Heart left ventricle (tissue), 16 donors: ENCODE measurements at regions not wholly inside any gene's neighbourhood (a gene's known extent, or its start where the extent isn't known, plus 50 kb on each side); places are given as distances from the start of the nearest gene placed in this dataset.

Source experiments
- ATAC-seq, 4 donors: fragments of 200-7000 bp; cut with Tn5 transposase; one replicate each; pipeline ENCODE4 v1.9.1; 2020 to 2022; ENCODE audit warnings: moderate library complexity in 4 of 4, mild to moderate bottlenecking in 3 of 4, moderate number of reproducible peaks in 1 of 4
- DNase-seq, 5 donors: peaks; one replicate each; pipeline ENCODE4 v3.0.0-alpha.2; 2020
- H3K27ac ChIP-seq, 12 donors: fragments of 200-600 bp; sonication (generic) in 4 of 12; one replicate each; pipeline versions ENCODE4 v1.5.0 to v1.8.0; 2016 to 2022; ENCODE audit warnings: mild to moderate bottlenecking in 2 of 12
- H3K27me3 ChIP-seq, 9 donors: fragments of 200-600 bp; sonication (generic) in 2 of 9; one replicate each; pipeline versions ENCODE4 v1.5.1 to v1.8.0; 2016 to 2022; ENCODE audit warnings: mild to moderate bottlenecking in 3 of 9
- H3K36me3 ChIP-seq, 9 donors: fragments of 200-600 bp; sonication (generic) in 2 of 9; one replicate each; pipeline versions ENCODE4 v1.5.0 to v1.8.0; 2018 to 2022; ENCODE audit warnings: mild to moderate bottlenecking in 2 of 9
- H3K4me1 ChIP-seq, 12 donors: fragments of 200-600 bp; sonication (generic) in 4 of 12; one replicate each; pipeline versions ENCODE4 v1.5.0 to v1.8.0; 2016 to 2022; ENCODE audit warnings: mild to moderate bottlenecking in 3 of 12
- H3K4me3 ChIP-seq, 12 donors: fragments of 200-600 bp; sonication (generic) in 4 of 12; one replicate each; pipeline versions ENCODE4 v1.5.0 to v1.8.0; 2017 to 2022; ENCODE audit warnings: mild to moderate bottlenecking in 9 of 12, moderate library complexity in 4 of 12
- H3K9me3 ChIP-seq, 12 donors: fragments of 200-600 bp; sonication (generic) in 4 of 12; one replicate each; pipeline versions ENCODE4 v1.5.0 to v1.8.0; 2016 to 2022; ENCODE audit warnings: mild to moderate bottlenecking in 1 of 12
- CTCF ChIP-seq, 12 donors: fragments of 200-600 bp; sonication (generic) in 4 of 12; IDR thresholded peaks; one replicate each; pipeline versions ENCODE4 v1.5.0 to v1.8.0; 2018 to 2022; ENCODE audit warnings: antibody characterized with exemption in 12 of 12, mild to moderate bottlenecking in 5 of 12
- POLR2A ChIP-seq, 2 donors: fragments of 450-650 bp; IDR thresholded peaks; one replicate each; pipeline ENCODE4 v1.6.1; 2017; ENCODE audit warnings: antibody characterized with exemption in 2 of 2, mild to moderate bottlenecking in 2 of 2, moderate library complexity in 2 of 2
- WGBS, 4 donors: extraction: QIAGEN DNeasy Blood & Tissue Kit in 2 of 4; methylation state at CpG; one replicate each; pipeline versions ENCODE4 v1.1.5 to v1.1.7; 2013 to 2018; 5-methylcytosine and 5-hydroxymethylcytosine counted together
- intact Hi-C, 10 donors: fragments of 100-400 bp; cut with DNase I; formaldehyde crosslinking; loops; one replicate each; pipeline versions ENCODE4 v1.11.1 to v1.14.2; 2022
- donor health status: ischemic (EF 13 %, LVEDD 7.1; RV severe dilation, severe dysfunction).
- donor health status: healthy with polysubstance abuse.
- donor health status: DM: no; HTN: yes; CAD: no.
- donor health status: DM: no; HTN: no; CAD: no.
- donor health status: ischemic (EF 25% LVEDD 6.9; RV normal size, moderate dysfunction).
- donor health status: ischemic (EF 25% LVEDD 5.7; RV mildly dilated, moderate dysfunction).
- donor health status: healthy.
- donor health status: DM: yes; HTN: yes; CAD: no.
- donor health status: ischemic (EF 35%, LVEDD 5.7; RV mildly dilated, moderate dysfunction).
- donor health status: nonischemic (EF 11% LVEDD 7.7; RV severe dilation, severe dysfunction).
- donor health status: DM: yes; HTN: yes; CAD: no.
- donor health status: PGD.
- donor health status: ischemic (EF 29% LVEDD 5.4; RV normal size, mild dysfunction).
- donor health status: nonischemic (EF 23%, LVEDD 6.1; RV moderate dilation, normal function).

- H3K36me3 ChIP-seq, result no peaks in the 10 kb centered on the region
- H3K27ac ChIP-seq, result no peak overlapping the region
- peaks cover 0 to 8% (median 0%) of the 10 kb centered on the region in 12 donors for H3K9me3 ChIP-seq
- TF ChIP-seq CTCF (IDR thresholded peaks at IDR 0.05) (no peak), POLR2A (IDR thresholded peaks at IDR 0.05) (no peak)
- peaks cover 0 to 14% (median 0%) of the 10 kb centered on the region in 9 donors for H3K27me3 ChIP-seq
- 89 to 94% (median 92%) methylated on average over 3 of the region's 3 CpGs for WGBS, 4 donors
- no peak for ATAC-seq
- intact Hi-C loops, result no loop called here
- no peak for DNase-seq
- H3K4me3 ChIP-seq, result no peak overlapping the region
- no peaks in the 10 kb centered on the region for H3K4me1 ChIP-seq
These were observed 141.2 kb downstream of the CD8B2 start for GRCh38 chr2:106628377-106628776.

- Histone ChIP-seq H3K27ac (no peak overlapping the region), H3K4me3 (no peak overlapping the region), H3K36me3 (no peaks in the 10 kb centered on the region), H3K27me3 (peaks cover 0 to 14% (median 0%) of the 10 kb centered on the region in 9 donors), H3K9me3 (peaks cover 0 to 8% (median 0%) of the 10 kb centered on the region in 12 donors), H3K4me1 (no peaks in the 10 kb centered on the region)
- no peak for DNase-seq
- TF ChIP-seq CTCF (IDR thresholded peaks at IDR 0.05) (no peak), POLR2A (IDR thresholded peaks at IDR 0.05) (no peak)
- WGBS, 4 donors, result 75 to 85% (median 83%) methylated on average over 3 of the region's 3 CpGs
- ATAC-seq, result no peak
- intact Hi-C loops, result loop anchor here in 5 of 10 donors (10.0 kb wide), 3 partner anchors 1305 to 1565 kb away; no protein-coding TSS in a partner anchor
These were observed 142.8 kb downstream of the CD8B2 start for GRCh38 chr2:106629981-106630380.

- H3K4me3 ChIP-seq, result no peak overlapping the region
- H3K27me3 ChIP-seq, result peaks cover 0 to 14% (median 0%) of the 10 kb centered on the region in 9 donors
- intact Hi-C loops, result loop anchor here in 5 of 10 donors (10.0 kb wide), 3 partner anchors 1304 to 1564 kb away; no protein-coding TSS in a partner anchor
- H3K9me3 ChIP-seq, result peaks cover 0 to 8% (median 0%) of the 10 kb centered on the region in 12 donors
- no peaks in the 10 kb centered on the region for H3K36me3 ChIP-seq
- ATAC-seq (no peak), DNase-seq (no peak)
- no peak overlapping the region for H3K27ac ChIP-seq
- H3K4me1 ChIP-seq, result no peaks in the 10 kb centered on the region
- TF ChIP-seq CTCF (IDR thresholded peaks at IDR 0.05) (no peak), POLR2A (IDR thresholded peaks at IDR 0.05) (no peak)
- 60 to 83% (median 79%) methylated on average over 1 of the region's 1 CpG for WGBS, 4 donors
These were observed 144.1 kb downstream of the CD8B2 start for GRCh38 chr2:106631281-106631680.

GRCh38 chr2:106638043-106638442 lies 150.9 kb downstream of the CD8B2 start:
- no peak for ATAC-seq
- intact Hi-C loops, result loop anchor here in 7 of 10 donors (5.0 to 10.0 kb wide), 7 partner anchors 1029 to 1557 kb away; no protein-coding TSS in a partner anchor
- Histone ChIP-seq H3K27me3 (no peaks in the 10 kb centered on the region), H3K4me3 (no peak overlapping the region), H3K9me3 (no peaks in the 10 kb centered on the region), H3K4me1 (no peaks in the 10 kb centered on the region), H3K27ac (no peak overlapping the region), H3K36me3 (no peaks in the 10 kb centered on the region)
- 2 to 5% (median 4%) methylated on average over 1 of the region's 1 CpG for WGBS, 4 donors
- DNase-seq, result no peak
- TF ChIP-seq CTCF (IDR thresholded peaks at IDR 0.05), result peak in 10 of 12 donors; percentile 15 to 61 (median 52)
- TF ChIP-seq POLR2A (IDR thresholded peaks at IDR 0.05), result no peak
